ENCODE measurements at regions not wholly inside any gene's neighbourhood (a gene's known extent, or its start where the extent isn't known, plus 50 kb on each side); places are given as distances from the start of the nearest gene placed in this dataset.

GRCh38 chr2:65799141-65799854 lies 366.9 kb upstream of the SPRED2 start:
- TF ChIP-seq CTCF (IDR thresholded peaks at IDR 0.05) (no peak), POLR2A (IDR thresholded peaks at IDR 0.05) (no peak), EP300 (IDR thresholded peaks at IDR 0.05) (no peak), POLR2AphosphoS5 (IDR thresholded peaks at IDR 0.05) (no peak)

Data from suprapubic skin (tissue), 4 donors.